ENCODE measurements at regions not wholly inside any gene's neighbourhood (a gene's known extent, or its start where the extent isn't known, plus 50 kb on each side); places are given as distances from the start of the nearest gene placed in this dataset.

DNA sequence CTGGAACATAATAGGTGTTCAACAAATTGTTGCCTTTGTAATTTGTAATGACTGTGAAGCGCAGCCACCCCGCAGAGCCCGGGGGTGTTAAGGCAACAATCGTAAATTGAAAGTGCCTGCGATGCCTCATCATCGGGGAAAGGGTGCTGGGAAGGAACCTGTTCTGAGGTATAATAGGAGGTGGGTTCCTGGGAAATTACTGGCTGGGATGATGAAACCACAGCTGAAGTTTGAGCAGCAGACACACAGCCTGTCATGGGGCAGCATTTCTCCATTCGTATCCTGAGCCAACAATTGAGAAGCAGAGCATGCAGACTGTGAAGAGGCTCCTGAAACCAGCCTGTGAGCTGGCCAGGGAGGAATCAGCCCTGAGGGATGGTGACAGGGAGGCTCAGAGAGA is 404.0 kb upstream of the MYT1L start:
- no peak for TF ChIP-seq ZNF274 (IDR thresholded peaks at IDR 0.05; ENCODE audit: low read depth, low read length)
- TF ChIP-seq SUZ12 (IDR thresholded peaks at IDR 0.05; ENCODE audit: extremely low read depth, insufficient read depth, insufficient read length) = no peak

Data from NT2/D1 (cell line).